NT2/D1 (cell line): ENCODE measurements at regions not wholly inside any gene's neighbourhood (a gene's known extent, or its start where the extent isn't known, plus 50 kb on each side); places are given as distances from the start of the nearest gene placed in this dataset.

Experiments used
- SUZ12 ChIP-seq: IDR thresholded peaks from 2 replicates; pipeline ENCODE4 v1.6.1; 2011; ENCODE audit not compliant: insufficient read length, insufficient read depth; ENCODE audit errors: extremely low read depth
- YY1 ChIP-seq: IDR thresholded peaks from 2 replicates; pipeline ENCODE4 v1.6.1; 2011; ENCODE audit not compliant: insufficient read length, insufficient read depth
- ZNF274 ChIP-seq: IDR thresholded peaks from 2 replicates; pipeline ENCODE4 v1.6.1; 2011; ENCODE audit warnings: mild to moderate bottlenecking, low read depth, low read length

DNA sequence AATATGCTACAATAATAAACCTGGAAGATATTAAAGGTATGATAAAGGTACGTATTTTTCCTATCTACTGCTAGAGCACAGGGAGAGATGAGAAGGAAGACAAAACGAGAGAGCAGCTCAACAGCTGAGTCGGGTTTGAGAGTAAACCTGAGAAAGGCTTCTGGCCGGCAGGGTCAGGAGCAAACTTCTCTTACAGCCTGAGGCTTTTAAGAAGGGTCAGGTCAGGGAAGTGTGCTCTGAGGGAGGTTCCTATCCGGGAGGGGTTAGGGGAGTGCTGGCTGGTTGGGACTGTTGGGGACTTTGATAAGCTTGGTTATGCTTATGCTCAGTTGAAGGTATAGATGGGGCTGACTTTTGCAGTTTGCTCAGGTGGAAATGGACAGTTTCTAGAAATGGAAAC is 77.7 kb upstream of the PRR20A start:
- no peak for TF ChIP-seq YY1
- no peak for TF ChIP-seq ZNF274
- TF ChIP-seq SUZ12, result no peak
